A673 (cell line): ENCODE measurements at regions not wholly inside any gene's neighbourhood (a gene's known extent, or its start where the extent isn't known, plus 50 kb on each side); places are given as distances from the start of the nearest gene placed in this dataset.

Experiments used
- BruUV-seq: library from RNA; stranded (reverse); fragments of 400-500 nt; replicated peaks from 2 replicates; lab custom pipeline; 2021; lab: Mats Ljungman, UMichigan
- CTCF ChIA-PET: fragments of 300-600 bp; sonication (Branson Sonifier 250); formaldehyde crosslinking; loops from one replicate; lab custom pipeline; 2022; ENCODE audit warnings: antibody characterized with exemption; lab: Charles Lee
- POLR2A ChIA-PET: fragments of 300-600 bp; sonication (Branson Sonifier 250); formaldehyde crosslinking; loops from one replicate; lab custom pipeline; 2022; ENCODE audit warnings: antibody characterized with exemption; ENCODE audit not compliant: low non-redundant PET; lab: Charles Lee
- DNase-seq: peaks from one replicate; pipeline ENCODE4 v3.0.0-alpha.2; 2015; ENCODE audit warnings: low spot score
- H3K27ac ChIP-seq: fragments of 200-600 bp; sonication (generic); 2 replicates; pipeline ENCODE4 v1.5.1; 2016; ENCODE audit warnings: mixed run types, low read depth, mild to moderate bottlenecking, mixed read lengths, antibody characterized with exemption, low read length; ENCODE audit not compliant: poor library complexity, severe bottlenecking
- H3K27me3 ChIP-seq: fragments of 200-600 bp; sonication (generic); replicated peaks from 2 replicates; pipeline ENCODE4 v1.6.1; 2017; ENCODE audit warnings: mixed run types, low read depth, mild to moderate bottlenecking, mixed read lengths, antibody characterized with exemption, low read length; ENCODE audit not compliant: insufficient read depth, poor library complexity
- H3K36me3 ChIP-seq: fragments of 200-600 bp; sonication (generic); 2 replicates; pipeline ENCODE4 v1.6.1; 2016; ENCODE audit warnings: mixed run types, mild to moderate bottlenecking, mixed read lengths, antibody characterized with exemption, low read length; ENCODE audit not compliant: insufficient read depth, poor library complexity, severe bottlenecking
- H3K4me1 ChIP-seq: fragments of 200-600 bp; sonication (generic); 2 replicates; pipeline ENCODE4 v1.6.1; 2017; ENCODE audit warnings: mixed run types, mild to moderate bottlenecking, mixed read lengths, antibody characterized with exemption, low read length; ENCODE audit not compliant: insufficient read depth, poor library complexity, severe bottlenecking
- H3K4me3 ChIP-seq: fragments of 200-600 bp; sonication (generic); 2 replicates; pipeline ENCODE4 v1.5.1; 2016; ENCODE audit warnings: low read depth, mixed run types, mild to moderate bottlenecking, mixed read lengths, low read length; ENCODE audit not compliant: poor library complexity, severe bottlenecking
- H3K9me3 ChIP-seq: fragments of 200-600 bp; sonication (generic); 2 replicates; pipeline ENCODE4 v1.6.1; 2016; ENCODE audit warnings: mixed run types, low read depth, mild to moderate bottlenecking, mixed read lengths, antibody characterized with exemption, low read length; ENCODE audit not compliant: poor library complexity, severe bottlenecking
- CTCF ChIP-seq: fragments of 300-800, 200-600 bp; sonication (generic); conservative IDR thresholded peaks from 2 replicates; pipeline ENCODE4 v1.5.1; 2017; ENCODE audit warnings: low read depth, mild to moderate bottlenecking, antibody characterized with exemption, low read length, moderate library complexity, mixed read lengths
- EZH2 ChIP-seq: fragments of 200-600 bp; sonication (generic); IDR thresholded peaks from 2 replicates; pipeline ENCODE4 v1.6.1; 2017; ENCODE audit warnings: borderline replicate concordance, low read depth, mild to moderate bottlenecking, mixed read lengths, antibody characterized with exemption, low read length; ENCODE audit not compliant: poor library complexity, severe bottlenecking
- intact Hi-C: fragments of 100-400 bp; cut with micrococcal nuclease; formaldehyde crosslinking; loops from one replicate; pipeline ENCODE4 v1.10.0; 2022; ENCODE audit not compliant: unreplicated experiment

GRCh38 chr2:12002215-12002614, 255.8 kb downstream of the LPIN1 start:
- H3K9me3 ChIP-seq, result no peaks in the 10 kb centered on the region
- H3K4me3 ChIP-seq, result no peak overlapping the region
- no peak for TF ChIP-seq EZH2
- no peak for TF ChIP-seq CTCF
- DNase-seq, result no peak
- no TSS peak for BruUV-seq
- intact Hi-C loops, result no loop called here
- peaks cover 18% of the 10 kb centered on the region for H3K4me1 ChIP-seq
- CTCF ChIA-PET, result no interaction called here
- no peaks in the 10 kb centered on the region for H3K36me3 ChIP-seq
- POLR2A ChIA-PET, result no interaction called here
- H3K27ac ChIP-seq, result no peak overlapping the region
- no peaks in the 10 kb centered on the region for H3K27me3 ChIP-seq

- intact Hi-C loops, result no loop called here
- ChIA-PET CTCF (no interaction called here), POLR2A (no interaction called here)
- Histone ChIP-seq H3K36me3 (no peaks in the 10 kb centered on the region), H3K27me3 (no peaks in the 10 kb centered on the region), H3K4me1 (peaks cover 20% of the 10 kb centered on the region), H3K9me3 (no peaks in the 10 kb centered on the region), H3K4me3 (no peak overlapping the region), H3K27ac (no peak overlapping the region)
- no peak for TF ChIP-seq CTCF
- no peak for TF ChIP-seq EZH2
- no TSS peak for BruUV-seq
- DNase-seq, result no peak
Observed at GRCh38 chr2:12004713-12005112, 258.3 kb downstream of the LPIN1 start.

GRCh38 chr2:12005886-12006681, 259.7 kb downstream of the LPIN1 start:
- Histone ChIP-seq H3K4me3 (no peak overlapping the region), H3K4me1 (peaks cover 20% of the 10 kb centered on the region), H3K27me3 (no peaks in the 10 kb centered on the region), H3K9me3 (no peaks in the 10 kb centered on the region), H3K36me3 (no peaks in the 10 kb centered on the region), H3K27ac (no peak overlapping the region)
- ChIA-PET POLR2A (no interaction called here), CTCF (no interaction called here)
- TF ChIP-seq EZH2 (no peak), CTCF (no peak)
- intact Hi-C loops, result no loop called here
- DNase-seq, result peak; percentile 75
- BruUV-seq, result no TSS peak
